Lower leg skin (tissue), 4 donors: ENCODE measurements at regions not wholly inside any gene's neighbourhood (a gene's known extent, or its start where the extent isn't known, plus 50 kb on each side); places are given as distances from the start of the nearest gene placed in this dataset.

Source experiments
- DNase-seq, 2 donors: peaks; one replicate each; pipeline ENCODE4 v3.0.0-alpha.2; 2019; ENCODE audit warnings: low spot score in 2 of 2
- H3K4me3 ChIP-seq: fragments of 200-600 bp; sonication (generic); 2 replicates; pipeline ENCODE4 v1.5.1; 2017; ENCODE audit warnings: mild to moderate bottlenecking, low read depth; ENCODE audit not compliant: poor library complexity, severe bottlenecking
- CTCF ChIP-seq, 3 donors: fragments of 450-650 bp; IDR thresholded peaks; one replicate each; pipeline ENCODE4 v1.5.1; 2016; ENCODE audit warnings: antibody characterized with exemption in 3 of 3, mild to moderate bottlenecking in 3 of 3, moderate library complexity in 2 of 3
- POLR2A ChIP-seq, 2 donors: fragments of 450-650 bp; IDR thresholded peaks; one replicate each; pipeline ENCODE4 v1.6.1; 2016 to 2017; ENCODE audit warnings: antibody characterized with exemption in 2 of 2, mild to moderate bottlenecking in 1 of 2, moderate library complexity in 1 of 2
- WGBS, 2 donors: methylation state at CpG; one replicate each; pipeline ENCODE4 v1.1.5; 2018; 5-methylcytosine and 5-hydroxymethylcytosine counted together
- intact Hi-C: fragments of 100-400 bp; cut with DNase I; formaldehyde crosslinking; loops from one replicate; pipeline ENCODE4 v1.15.0; 2023; ENCODE audit warnings: low total_unique reads

GRCh38 chr10:8975535-8975934, 921.0 kb downstream of the GATA3 start:
- intact Hi-C loops = no loop called here
- no peak overlapping the region for H3K4me3 ChIP-seq
- DNase-seq = no peak
- 33 to 49% methylated on average over 4 of the region's 4 CpGs for WGBS, 2 donors
- TF ChIP-seq CTCF (IDR thresholded peaks at IDR 0.05) = no peak
- no peak for TF ChIP-seq POLR2A (IDR thresholded peaks at IDR 0.05)

- no peak for DNase-seq
- intact Hi-C loops = no loop called here
- TF ChIP-seq POLR2A (IDR thresholded peaks at IDR 0.05) = no peak
- no peak for TF ChIP-seq CTCF (IDR thresholded peaks at IDR 0.05)
These were observed 923.6 kb downstream of the GATA3 start for GRCh38 chr10:8978100-8978499.

GRCh38 chr10:8979976-8980375, 925.5 kb downstream of the GATA3 start:
- WGBS, 2 donors = 40 to 45% methylated on average over 4 of the region's 4 CpGs
- H3K4me3 ChIP-seq = no peak overlapping the region
- TF ChIP-seq POLR2A (IDR thresholded peaks at IDR 0.05) = no peak
- TF ChIP-seq CTCF (IDR thresholded peaks at IDR 0.05) = no peak
- intact Hi-C loops = no loop called here
- DNase-seq = no peak

More at GRCh38 chr10:8978100-8978499, 923.6 kb downstream of the GATA3 start:
- no peak overlapping the region for H3K4me3 ChIP-seq
- WGBS, 2 donors = 43 to 44% methylated on average over 3 of the region's 3 CpGs

GRCh38 chr10:8981277-8981676, 926.8 kb downstream of the GATA3 start:
- no peak overlapping the region for H3K4me3 ChIP-seq
- 62 to 70% methylated on average over 2 of the region's 2 CpGs for WGBS, 2 donors
- intact Hi-C loops = no loop called here
- DNase-seq = no peak
- TF ChIP-seq CTCF (IDR thresholded peaks at IDR 0.05) (no peak), POLR2A (IDR thresholded peaks at IDR 0.05) (no peak)

GRCh38 chr10:8985651-8986050, 931.2 kb downstream of the GATA3 start:
- intact Hi-C loops = no loop called here
- DNase-seq = no peak
- H3K4me3 ChIP-seq = no peak overlapping the region
- TF ChIP-seq CTCF (IDR thresholded peaks at IDR 0.05) (no peak), POLR2A (IDR thresholded peaks at IDR 0.05) (no peak)
- 95 to 97% methylated on average over 2 of the region's 2 CpGs for WGBS, 2 donors

- WGBS, 2 donors = 85 to 91% methylated on average over 6 of the region's 6 CpGs
- intact Hi-C loops = no loop called here
- TF ChIP-seq POLR2A (IDR thresholded peaks at IDR 0.05) (no peak), CTCF (IDR thresholded peaks at IDR 0.05) (no peak)
- H3K4me3 ChIP-seq = no peak overlapping the region
- DNase-seq = no peak
These were observed 932.5 kb downstream of the GATA3 start for GRCh38 chr10:8986975-8987374.
